GM23338 (cell line): ENCODE measurements at regions not wholly inside any gene's neighbourhood (a gene's known extent, or its start where the extent isn't known, plus 50 kb on each side); places are given as distances from the start of the nearest gene placed in this dataset.
"Not testable (repeated sequence)": the region's sequence is repeated elsewhere in the genome, so short reads cannot be mapped to it uniquely, and the experiment has no call there.

Experiments
- ATAC-seq: fragments of 200-7000 bp; cut with Tn5 transposase; 3 replicates; pipeline ENCODE4 v1.9.1; 2020
- DNase-seq: peaks from one replicate; pipeline ENCODE4 v3.0.0-alpha.2; 2015; ENCODE audit warnings: low spot score
- H2AFZ ChIP-seq: fragments of 200-600 bp; sonication (generic); 2 replicates; pipeline ENCODE4 v1.8.0; 2016; ENCODE audit warnings: antibody characterized with exemption, mild to moderate bottlenecking, moderate library complexity
- H3F3A ChIP-seq: fragments of 200-600 bp; sonication (generic); replicated peaks from 2 replicates; pipeline ENCODE4 v1.8.0; 2017; ENCODE audit warnings: antibody characterized with exemption, mixed run types, low read depth
- H3K27ac ChIP-seq: fragments of 200-600 bp; sonication (generic); 2 replicates; pipeline ENCODE4 v1.6.1; 2016; ENCODE audit warnings: low read depth
- H3K27me3 ChIP-seq: fragments of 200-600 bp; sonication (generic); 2 replicates; pipeline ENCODE4 v1.8.0; 2016; ENCODE audit warnings: mild to moderate bottlenecking, mixed run types, moderate library complexity; ENCODE audit not compliant: insufficient read depth
- H3K36me3 ChIP-seq: fragments of 200-600 bp; sonication (generic); 2 replicates; pipeline ENCODE4 v1.8.0; 2016; ENCODE audit warnings: mild to moderate bottlenecking; ENCODE audit not compliant: insufficient read depth
- H3K4me1 ChIP-seq: fragments of 200-600 bp; sonication (generic); 2 replicates; pipeline ENCODE4 v1.8.0; 2016; ENCODE audit warnings: mild to moderate bottlenecking, moderate library complexity; ENCODE audit not compliant: insufficient read depth
- H3K4me2 ChIP-seq: fragments of 200-600 bp; sonication (generic); 2 replicates; pipeline ENCODE4 v1.7.1; 2017; ENCODE audit warnings: mixed run types
- H3K4me3 ChIP-seq: fragments of 200-600 bp; sonication (generic); 2 replicates; pipeline ENCODE4 v1.6.1; 2016; ENCODE audit warnings: mixed run types
- H3K79me2 ChIP-seq: fragments of 200-600 bp; sonication (generic); replicated peaks from 2 replicates; pipeline ENCODE4 v1.8.0; 2017; ENCODE audit warnings: mild to moderate bottlenecking; ENCODE audit not compliant: insufficient read depth
- H3K9me2 ChIP-seq: fragments of 200-600 bp; sonication (generic); 2 replicates; pipeline ENCODE4 v1.8.0; 2017; ENCODE audit not compliant: insufficient read depth
- H4K20me1 ChIP-seq: fragments of 200-600 bp; sonication (generic); replicated peaks from 2 replicates; pipeline ENCODE4 v1.8.0; 2017; ENCODE audit warnings: mild to moderate bottlenecking; ENCODE audit not compliant: insufficient read depth
- H3K27ac Mint-ChIP-seq: 2 replicates; pipeline ENCODE4 v1.8.0; 2020; ENCODE audit warnings: inconsistent platforms, mild to moderate bottlenecking, moderate library complexity, mixed read lengths
- H3K27me3 Mint-ChIP-seq: 3 replicates; pipeline ENCODE4 v1.8.0; 2022; ENCODE audit warnings: low read depth, mild to moderate bottlenecking, moderate library complexity, mixed read lengths, inconsistent platforms; ENCODE audit not compliant: insufficient read depth, poor library complexity
- H3K36me3 Mint-ChIP-seq: 3 replicates; pipeline ENCODE4 v1.8.0; 2021; ENCODE audit warnings: low read depth, mild to moderate bottlenecking, inconsistent platforms, moderate library complexity, mixed read lengths
- H3K4me1 Mint-ChIP-seq: 3 replicates; pipeline ENCODE4 v1.8.0; 2020; ENCODE audit warnings: mild to moderate bottlenecking, inconsistent platforms, mixed read lengths
- H3K4me3 Mint-ChIP-seq: 3 replicates; pipeline ENCODE4 v1.8.0; 2021; ENCODE audit warnings: moderate library complexity, mild to moderate bottlenecking, inconsistent platforms, mixed read lengths
- H3K9me3 Mint-ChIP-seq: 3 replicates; pipeline ENCODE4 v1.8.0; 2020; ENCODE audit warnings: moderate library complexity, mild to moderate bottlenecking, inconsistent platforms, mixed read lengths
- CREB1 ChIP-seq: fragments of 250-450 bp; sonication (Bioruptor Pico); IDR thresholded peaks from 2 replicates; pipeline ENCODE4 v1.5.0; 2020; ENCODE audit warnings: low read depth, mild to moderate bottlenecking, moderate library complexity
- EZH2 ChIP-seq: fragments of 200-600 bp; sonication (generic); IDR thresholded peaks from one replicate; pipeline ENCODE4 v1.8.0; 2017; ENCODE audit warnings: antibody characterized with exemption, mild to moderate bottlenecking, low read depth; ENCODE audit not compliant: unreplicated experiment
- JUNB ChIP-seq: IDR thresholded peaks from one replicate; pipeline ENCODE4 v1.6.1; 2016; ENCODE audit warnings: antibody characterized with exemption; ENCODE audit not compliant: unreplicated experiment
- NANOG ChIP-seq: IDR thresholded peaks from 2 replicates; pipeline ENCODE4 v1.6.1; 2016; ENCODE audit warnings: antibody characterized with exemption, borderline replicate concordance
- POLR2AphosphoS5 ChIP-seq: IDR thresholded peaks from 2 replicates; pipeline ENCODE4 v1.6.1; 2016; ENCODE audit warnings: antibody characterized with exemption, low read depth
- ZNF114 ChIP-seq: fragments of 250-450 bp; sonication (Bioruptor Pico); IDR thresholded peaks from 2 replicates; pipeline ENCODE4 v1.5.0; 2020; ENCODE audit warnings: mild to moderate bottlenecking, moderate library complexity
- TF ChIP-seq, protein P1 (sequence below): IDR thresholded peaks from one replicate; pipeline ENCODE4 v1.6.1; 2018; ENCODE audit warnings: antibody characterized with exemption; ENCODE audit not compliant: unreplicated experiment
- TF ChIP-seq, protein P2 (sequence below), 2 experiments: fragments of 200-600 bp in 1 of 2; sonication (generic) in 1 of 2; conservative IDR thresholded peaks; 2 replicates each; pipeline versions ENCODE4 v1.5.1 to v1.6.1; 2016 to 2017; ENCODE audit warnings: antibody characterized with exemption in 2 of 2, low read depth in 2 of 2, mild to moderate bottlenecking in 2 of 2, moderate library complexity in 1 of 2
- TF ChIP-seq, protein P3 (sequence below): fragments of 250-450 bp; sonication (Bioruptor Pico); IDR thresholded peaks from 2 replicates; pipeline ENCODE4 v1.5.0; 2020; ENCODE audit warnings: mild to moderate bottlenecking, moderate library complexity
- TF ChIP-seq, protein P4 (sequence below): IDR thresholded peaks from 2 replicates; pipeline ENCODE4 v1.6.1; 2016; ENCODE audit warnings: antibody characterized with exemption

DNA sequence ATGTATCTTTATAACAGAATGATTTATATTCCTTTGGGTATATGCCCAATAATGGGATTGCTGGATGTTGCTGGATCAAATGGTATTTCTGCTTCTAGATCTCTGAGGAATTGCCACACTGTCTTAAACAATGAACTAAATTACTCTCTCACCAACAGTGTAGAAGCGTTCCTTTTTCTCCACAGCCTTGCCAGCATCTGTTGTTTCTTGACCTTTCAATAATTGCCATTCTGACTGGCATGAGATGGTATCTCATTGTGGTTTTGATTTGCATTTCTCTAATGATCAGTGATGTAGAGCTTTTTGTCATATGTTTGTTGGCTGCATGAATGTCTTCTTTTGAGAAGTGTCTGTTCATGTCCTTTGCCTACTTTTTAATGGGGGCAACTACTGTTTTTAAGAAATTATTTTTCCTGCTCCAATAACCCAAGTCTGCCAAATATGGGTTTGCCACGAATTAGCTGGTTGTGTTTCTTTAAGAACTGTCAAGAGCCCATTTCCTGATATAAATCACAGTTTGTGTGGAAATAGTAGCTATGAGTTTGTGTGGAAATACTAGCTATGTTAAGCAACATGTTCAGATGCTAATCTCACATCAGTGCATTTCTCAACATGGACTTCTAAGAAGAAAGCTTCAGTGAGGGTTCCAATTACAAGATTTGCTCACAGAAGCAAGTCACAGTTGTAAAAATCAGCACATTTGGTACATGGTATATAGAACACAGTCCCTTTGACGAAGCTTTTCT lies 259.4 kb downstream of the ANAPC1 start:
- H3K4me2 ChIP-seq: no peak overlapping the region
- H3K79me2 ChIP-seq: no peaks in the 10 kb centered on the region
- H3K9me2 ChIP-seq: peaks cover 8% of the 10 kb centered on the region
- H3K27ac ChIP-seq: no peak overlapping the region
- TF ChIP-seq ZNF114 (CRISPR knock-in tag) (no peak), POLR2AphosphoS5 (no peak), NANOG (no peak), JUNB (no peak), EZH2 (no peak), CREB1 (CRISPR knock-in tag) (no peak)
- TF ChIP-seq, protein P1, sequence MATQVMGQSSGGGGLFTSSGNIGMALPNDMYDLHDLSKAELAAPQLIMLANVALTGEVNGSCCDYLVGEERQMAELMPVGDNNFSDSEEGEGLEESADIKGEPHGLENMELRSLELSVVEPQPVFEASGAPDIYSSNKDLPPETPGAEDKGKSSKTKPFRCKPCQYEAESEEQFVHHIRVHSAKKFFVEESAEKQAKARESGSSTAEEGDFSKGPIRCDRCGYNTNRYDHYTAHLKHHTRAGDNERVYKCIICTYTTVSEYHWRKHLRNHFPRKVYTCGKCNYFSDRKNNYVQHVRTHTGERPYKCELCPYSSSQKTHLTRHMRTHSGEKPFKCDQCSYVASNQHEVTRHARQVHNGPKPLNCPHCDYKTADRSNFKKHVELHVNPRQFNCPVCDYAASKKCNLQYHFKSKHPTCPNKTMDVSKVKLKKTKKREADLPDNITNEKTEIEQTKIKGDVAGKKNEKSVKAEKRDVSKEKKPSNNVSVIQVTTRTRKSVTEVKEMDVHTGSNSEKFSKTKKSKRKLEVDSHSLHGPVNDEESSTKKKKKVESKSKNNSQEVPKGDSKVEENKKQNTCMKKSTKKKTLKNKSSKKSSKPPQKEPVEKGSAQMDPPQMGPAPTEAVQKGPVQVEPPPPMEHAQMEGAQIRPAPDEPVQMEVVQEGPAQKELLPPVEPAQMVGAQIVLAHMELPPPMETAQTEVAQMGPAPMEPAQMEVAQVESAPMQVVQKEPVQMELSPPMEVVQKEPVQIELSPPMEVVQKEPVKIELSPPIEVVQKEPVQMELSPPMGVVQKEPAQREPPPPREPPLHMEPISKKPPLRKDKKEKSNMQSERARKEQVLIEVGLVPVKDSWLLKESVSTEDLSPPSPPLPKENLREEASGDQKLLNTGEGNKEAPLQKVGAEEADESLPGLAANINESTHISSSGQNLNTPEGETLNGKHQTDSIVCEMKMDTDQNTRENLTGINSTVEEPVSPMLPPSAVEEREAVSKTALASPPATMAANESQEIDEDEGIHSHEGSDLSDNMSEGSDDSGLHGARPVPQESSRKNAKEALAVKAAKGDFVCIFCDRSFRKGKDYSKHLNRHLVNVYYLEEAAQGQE: no peak
- TF ChIP-seq, protein P2, sequence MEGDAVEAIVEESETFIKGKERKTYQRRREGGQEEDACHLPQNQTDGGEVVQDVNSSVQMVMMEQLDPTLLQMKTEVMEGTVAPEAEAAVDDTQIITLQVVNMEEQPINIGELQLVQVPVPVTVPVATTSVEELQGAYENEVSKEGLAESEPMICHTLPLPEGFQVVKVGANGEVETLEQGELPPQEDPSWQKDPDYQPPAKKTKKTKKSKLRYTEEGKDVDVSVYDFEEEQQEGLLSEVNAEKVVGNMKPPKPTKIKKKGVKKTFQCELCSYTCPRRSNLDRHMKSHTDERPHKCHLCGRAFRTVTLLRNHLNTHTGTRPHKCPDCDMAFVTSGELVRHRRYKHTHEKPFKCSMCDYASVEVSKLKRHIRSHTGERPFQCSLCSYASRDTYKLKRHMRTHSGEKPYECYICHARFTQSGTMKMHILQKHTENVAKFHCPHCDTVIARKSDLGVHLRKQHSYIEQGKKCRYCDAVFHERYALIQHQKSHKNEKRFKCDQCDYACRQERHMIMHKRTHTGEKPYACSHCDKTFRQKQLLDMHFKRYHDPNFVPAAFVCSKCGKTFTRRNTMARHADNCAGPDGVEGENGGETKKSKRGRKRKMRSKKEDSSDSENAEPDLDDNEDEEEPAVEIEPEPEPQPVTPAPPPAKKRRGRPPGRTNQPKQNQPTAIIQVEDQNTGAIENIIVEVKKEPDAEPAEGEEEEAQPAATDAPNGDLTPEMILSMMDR (conservative IDR thresholded peaks at IDR 0.05; ENCODE audit: low read depth in 2 of 2): no peak
- TF ChIP-seq, protein P3, sequence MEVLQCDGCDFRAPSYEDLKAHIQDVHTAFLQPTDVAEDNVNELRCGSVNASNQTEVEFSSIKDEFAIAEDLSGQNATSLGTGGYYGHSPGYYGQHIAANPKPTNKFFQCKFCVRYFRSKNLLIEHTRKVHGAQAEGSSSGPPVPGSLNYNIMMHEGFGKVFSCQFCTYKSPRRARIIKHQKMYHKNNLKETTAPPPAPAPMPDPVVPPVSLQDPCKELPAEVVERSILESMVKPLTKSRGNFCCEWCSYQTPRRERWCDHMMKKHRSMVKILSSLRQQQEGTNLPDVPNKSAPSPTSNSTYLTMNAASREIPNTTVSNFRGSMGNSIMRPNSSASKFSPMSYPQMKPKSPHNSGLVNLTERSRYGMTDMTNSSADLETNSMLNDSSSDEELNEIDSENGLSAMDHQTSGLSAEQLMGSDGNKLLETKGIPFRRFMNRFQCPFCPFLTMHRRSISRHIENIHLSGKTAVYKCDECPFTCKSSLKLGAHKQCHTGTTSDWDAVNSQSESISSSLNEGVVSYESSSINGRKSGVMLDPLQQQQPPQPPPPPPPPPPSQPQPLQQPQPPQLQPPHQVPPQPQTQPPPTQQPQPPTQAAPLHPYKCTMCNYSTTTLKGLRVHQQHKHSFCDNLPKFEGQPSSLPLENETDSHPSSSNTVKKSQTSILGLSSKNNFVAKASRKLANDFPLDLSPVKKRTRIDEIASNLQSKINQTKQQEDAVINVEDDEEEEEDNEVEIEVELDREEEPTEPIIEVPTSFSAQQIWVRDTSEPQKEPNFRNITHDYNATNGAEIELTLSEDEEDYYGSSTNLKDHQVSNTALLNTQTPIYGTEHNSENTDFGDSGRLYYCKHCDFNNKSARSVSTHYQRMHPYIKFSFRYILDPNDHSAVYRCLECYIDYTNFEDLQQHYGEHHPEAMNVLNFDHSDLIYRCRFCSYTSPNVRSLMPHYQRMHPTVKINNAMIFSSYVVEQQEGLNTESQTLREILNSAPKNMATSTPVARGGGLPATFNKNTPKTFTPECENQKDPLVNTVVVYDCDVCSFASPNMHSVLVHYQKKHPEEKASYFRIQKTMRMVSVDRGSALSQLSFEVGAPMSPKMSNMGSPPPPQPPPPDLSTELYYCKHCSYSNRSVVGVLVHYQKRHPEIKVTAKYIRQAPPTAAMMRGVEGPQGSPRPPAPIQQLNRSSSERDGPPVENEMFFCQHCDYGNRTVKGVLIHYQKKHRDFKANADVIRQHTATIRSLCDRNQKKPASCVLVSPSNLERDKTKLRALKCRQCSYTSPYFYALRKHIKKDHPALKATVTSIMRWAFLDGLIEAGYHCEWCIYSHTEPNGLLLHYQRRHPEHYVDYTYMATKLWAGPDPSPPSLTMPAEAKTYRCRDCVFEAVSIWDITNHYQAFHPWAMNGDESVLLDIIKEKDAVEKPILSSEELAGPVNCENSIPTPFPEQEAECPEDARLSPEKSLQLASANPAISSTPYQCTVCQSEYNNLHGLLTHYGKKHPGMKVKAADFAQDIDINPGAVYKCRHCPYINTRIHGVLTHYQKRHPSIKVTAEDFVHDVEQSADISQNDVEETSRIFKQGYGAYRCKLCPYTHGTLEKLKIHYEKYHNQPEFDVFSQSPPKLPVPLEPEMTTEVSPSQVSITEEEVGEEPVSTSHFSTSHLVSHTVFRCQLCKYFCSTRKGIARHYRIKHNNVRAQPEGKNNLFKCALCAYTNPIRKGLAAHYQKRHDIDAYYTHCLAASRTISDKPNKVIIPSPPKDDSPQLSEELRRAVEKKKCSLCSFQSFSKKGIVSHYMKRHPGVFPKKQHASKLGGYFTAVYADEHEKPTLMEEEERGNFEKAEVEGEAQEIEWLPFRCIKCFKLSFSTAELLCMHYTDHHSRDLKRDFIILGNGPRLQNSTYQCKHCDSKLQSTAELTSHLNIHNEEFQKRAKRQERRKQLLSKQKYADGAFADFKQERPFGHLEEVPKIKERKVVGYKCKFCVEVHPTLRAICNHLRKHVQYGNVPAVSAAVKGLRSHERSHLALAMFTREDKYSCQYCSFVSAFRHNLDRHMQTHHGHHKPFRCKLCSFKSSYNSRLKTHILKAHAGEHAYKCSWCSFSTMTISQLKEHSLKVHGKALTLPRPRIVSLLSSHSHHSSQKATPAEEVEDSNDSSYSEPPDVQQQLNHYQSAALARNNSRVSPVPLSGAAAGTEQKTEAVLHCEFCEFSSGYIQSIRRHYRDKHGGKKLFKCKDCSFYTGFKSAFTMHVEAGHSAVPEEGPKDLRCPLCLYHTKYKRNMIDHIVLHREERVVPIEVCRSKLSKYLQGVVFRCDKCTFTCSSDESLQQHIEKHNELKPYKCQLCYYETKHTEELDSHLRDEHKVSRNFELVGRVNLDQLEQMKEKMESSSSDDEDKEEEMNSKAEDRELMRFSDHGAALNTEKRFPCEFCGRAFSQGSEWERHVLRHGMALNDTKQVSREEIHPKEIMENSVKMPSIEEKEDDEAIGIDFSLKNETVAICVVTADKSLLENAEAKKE (CRISPR knock-in tag): no peak
- TF ChIP-seq, protein P4, sequence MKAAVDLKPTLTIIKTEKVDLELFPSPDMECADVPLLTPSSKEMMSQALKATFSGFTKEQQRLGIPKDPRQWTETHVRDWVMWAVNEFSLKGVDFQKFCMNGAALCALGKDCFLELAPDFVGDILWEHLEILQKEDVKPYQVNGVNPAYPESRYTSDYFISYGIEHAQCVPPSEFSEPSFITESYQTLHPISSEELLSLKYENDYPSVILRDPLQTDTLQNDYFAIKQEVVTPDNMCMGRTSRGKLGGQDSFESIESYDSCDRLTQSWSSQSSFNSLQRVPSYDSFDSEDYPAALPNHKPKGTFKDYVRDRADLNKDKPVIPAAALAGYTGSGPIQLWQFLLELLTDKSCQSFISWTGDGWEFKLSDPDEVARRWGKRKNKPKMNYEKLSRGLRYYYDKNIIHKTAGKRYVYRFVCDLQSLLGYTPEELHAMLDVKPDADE: no peak
- no peaks in the 10 kb centered on the region for H4K20me1 ChIP-seq
- H2AFZ ChIP-seq: no peak overlapping the region
- ATAC-seq (no peak), DNase-seq (no peak)
- Mint-ChIP-seq H3K27me3 (no peaks in the 10 kb centered on the region), H3K4me1 (no peaks in the 10 kb centered on the region), H3K9me3 (peaks cover 20% of the 10 kb centered on the region; the same call in 2 of the 3 replicates), H3K27ac (no peak overlapping the region), H3K36me3 (peaks cover 11% of the 10 kb centered on the region; the same call in 2 of the 3 replicates), H3K4me3 (no peak overlapping the region)
- no peaks in the 10 kb centered on the region for H3K27me3 ChIP-seq
- H3K4me1 ChIP-seq: no peaks in the 10 kb centered on the region
- 0 out of 2 replicates have a peak, but pooled peaks cover 5% of the 10 kb centered on the region for H3K36me3 ChIP-seq
- H3F3A ChIP-seq: no peaks in the 10 kb centered on the region
- no peak overlapping the region for H3K4me3 ChIP-seq

DNA sequence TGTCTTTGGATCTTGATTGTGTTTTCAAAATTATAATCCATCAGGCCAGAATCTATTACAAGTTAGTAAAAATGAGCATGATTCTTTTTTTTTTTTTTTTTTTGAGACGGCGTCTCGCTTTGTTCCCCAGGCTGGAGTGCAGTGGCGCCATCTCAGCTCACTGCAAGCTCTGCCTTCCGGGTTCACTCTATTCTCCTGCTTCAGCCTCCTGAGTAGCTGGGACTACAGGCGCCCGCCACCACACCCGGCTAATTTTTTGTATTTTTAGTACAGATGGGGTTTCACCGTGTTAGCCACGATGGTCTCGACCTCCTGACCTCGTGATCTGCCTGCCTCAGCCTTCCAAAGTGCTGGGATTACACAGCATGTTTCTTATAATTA lies 258.8 kb downstream of the ANAPC1 start:
- H3K27ac Mint-ChIP-seq, H3K27me3 ChIP-seq, H3K4me3 Mint-ChIP-seq, DNase-seq, H4K20me1 ChIP-seq, H3K4me2 ChIP-seq, H3K36me3 ChIP-seq, H3K27ac ChIP-seq, H3K4me1 ChIP-seq, H3K79me2 ChIP-seq, H3K27me3 Mint-ChIP-seq, H3K9me2 ChIP-seq, H3K4me3 ChIP-seq, ATAC-seq, H3K4me1 Mint-ChIP-seq, H2AFZ ChIP-seq, H3F3A ChIP-seq: not testable (repeated sequence)
- H3K36me3 Mint-ChIP-seq: peaks cover 16% of the 10 kb centered on the region; the same call in 2 of the 3 replicates
- H3K9me3 Mint-ChIP-seq: peaks cover 26% of the 10 kb centered on the region
